Gastrocnemius medialis (tissue), 4 donors: ENCODE measurements at regions not wholly inside any gene's neighbourhood (a gene's known extent, or its start where the extent isn't known, plus 50 kb on each side); places are given as distances from the start of the nearest gene placed in this dataset.

Source experiments
- CTCF ChIP-seq, 5 experiments: fragments of 450-650 bp in 3 of 5; fragments of 200-600 bp in 2 of 5; sonication (generic) in 2 of 5; IDR thresholded peaks in 4 of 5; conservative IDR thresholded peaks in 1 of 5; 1 replicate in 4 of 5; 2 replicates in 1 of 5; pipeline ENCODE4 v1.5.1; 2016 to 2019; ENCODE audit warnings: antibody characterized with exemption in 5 of 5, mild to moderate bottlenecking in 3 of 5, moderate library complexity in 3 of 5
- POLR2A ChIP-seq, 2 donors: fragments of 450-650 bp; IDR thresholded peaks; one replicate each; pipeline ENCODE4 v1.6.1; 2017; ENCODE audit warnings: antibody characterized with exemption in 2 of 2, mild to moderate bottlenecking in 2 of 2, moderate library complexity in 2 of 2

DNA sequence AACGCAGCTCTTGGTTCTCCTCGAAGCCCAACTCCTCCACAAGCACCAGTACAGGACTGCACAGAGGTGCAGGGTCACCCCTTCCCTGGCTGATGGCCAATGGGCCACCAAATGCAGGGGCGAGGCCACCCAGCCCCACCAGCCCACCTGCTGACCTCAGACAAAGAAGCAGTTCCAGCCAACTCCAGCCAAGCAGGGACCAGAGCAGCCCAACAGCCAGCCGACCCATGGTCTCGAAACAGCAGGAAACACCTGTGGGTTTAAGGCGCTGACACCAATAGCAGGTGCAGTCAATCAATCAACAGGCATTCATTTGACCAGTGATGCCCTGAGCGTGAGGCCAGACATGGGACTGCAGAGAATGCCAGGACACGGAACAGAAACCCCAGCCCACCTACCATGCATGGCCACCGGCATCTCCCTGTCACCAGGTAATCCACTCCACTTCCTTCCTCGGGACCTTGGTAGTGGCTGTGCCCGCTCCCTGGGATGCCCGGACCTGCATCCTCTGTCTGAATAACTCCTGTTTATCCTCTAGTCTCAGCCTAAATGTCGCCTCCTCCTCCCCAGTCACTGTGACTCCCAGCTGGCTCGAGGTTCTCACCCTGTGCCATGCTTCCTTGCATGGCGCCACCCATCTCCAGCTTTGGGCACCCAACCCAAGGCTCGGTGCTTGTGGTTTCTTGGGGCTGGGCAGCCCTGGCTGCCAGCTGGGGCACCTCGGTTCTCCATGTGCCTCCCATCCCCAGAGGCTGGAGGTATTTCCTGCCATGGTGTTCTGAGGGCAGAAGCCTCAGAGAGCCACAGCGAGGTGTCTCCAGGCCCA is 1475.4 kb downstream of the BRD1 start:
- TF ChIP-seq POLR2A (IDR thresholded peaks at IDR 0.05) (no peak), CTCF (IDR thresholded peaks at IDR 0.05 in 4 of 5, conservative IDR thresholded peaks at IDR 0.05 in 1 of 5) (no peak)
